ENCODE measurements at regions not wholly inside any gene's neighbourhood (a gene's known extent, or its start where the extent isn't known, plus 50 kb on each side); places are given as distances from the start of the nearest gene placed in this dataset.
"Not testable (repeated sequence)": the region's sequence is repeated elsewhere in the genome, so short reads cannot be mapped to it uniquely, and the experiment has no call there.

DNA sequence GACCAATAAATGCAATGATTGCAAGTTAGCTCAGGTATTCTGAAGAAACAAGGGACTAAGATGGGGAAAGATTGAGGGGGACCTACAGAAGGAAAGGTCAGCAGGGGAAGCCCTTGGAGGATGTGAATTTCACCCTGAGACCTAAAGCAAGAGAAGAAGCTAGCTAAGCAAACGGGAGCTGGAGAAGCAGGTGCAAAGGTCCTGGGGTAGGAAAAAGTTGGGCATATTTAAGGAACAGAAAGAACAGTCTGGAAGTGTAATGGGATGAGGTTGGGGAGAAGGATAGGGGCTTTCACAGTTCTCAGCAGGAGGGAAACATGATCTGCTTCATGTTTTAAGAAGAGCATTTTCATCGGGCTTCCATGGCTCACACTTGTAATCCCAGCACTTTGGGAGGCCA, 89.7 kb upstream of the SLC45A1 start:
- H3K4me2 ChIP-seq (ENCODE audit: low read depth, low read length), result no peak overlapping the region
- TF ChIP-seq ZMYM3 (CRISPR knock-in tag; IDR thresholded peaks at IDR 0.05), result peak; percentile 89
- no peak for TF ChIP-seq GATAD1 (CRISPR knock-in tag; IDR thresholded peaks at IDR 0.05)
- 0 out of 2 replicates have a peak, but pooled peaks have one; percentile 27 for TF ChIP-seq CHD4 (IDR thresholded peaks at IDR 0.05; ENCODE audit: borderline replicate concordance, low read length)
- H3K4me1 ChIP-seq (ENCODE audit: insufficient read depth, low read length), result peaks cover 59% of the 10 kb centered on the region
- intact Hi-C loops (cut with micrococcal nuclease; ENCODE audit: unreplicated experiment), result no loop called here
- H3K4me3 ChIP-seq (replicated peaks in 1 of 3; ENCODE audit: insufficient read depth in 1 of 3, low read depth in 2 of 3, low read length in 3 of 3), result no peak overlapping the region
- H3K9me3 ChIP-seq (ENCODE audit: low read length), result no peaks in the 10 kb centered on the region
- H3K9ac ChIP-seq (ENCODE audit: insufficient read depth, low read depth, low read length), result no peak overlapping the region
- BruUV-seq (replicated peaks), result no TSS peak
- H3K79me2 ChIP-seq (ENCODE audit: insufficient read depth, low read length), result no peaks in the 10 kb centered on the region
- FAIRE-seq, result no peak
- in situ Hi-C loops (cut with HindIII; ENCODE audit: extremely low pct_ligation_motif_present, low pct_unique_long_range_greater_than_20kb), result no loop called here
- no peaks in the 10 kb centered on the region for H3K27me3 ChIP-seq (ENCODE audit: control insufficient read depth in 1 of 2, insufficient read depth in 2 of 2, low read length in 2 of 2)
- ATAC-seq, result no peak
- DNase-seq (ENCODE audit: low spot score), result no peak
- no peak overlapping the region for H3K27ac ChIP-seq (ENCODE audit: extremely low read length, insufficient read depth, low read length)
- H4K20me1 ChIP-seq (ENCODE audit: insufficient read depth, low read length), result no peaks in the 10 kb centered on the region
- no peak overlapping the region for H2AFZ ChIP-seq (ENCODE audit: low read length)
- H3K36me3 ChIP-seq (replicated peaks in 1 of 2; ENCODE audit: control insufficient read depth in 1 of 2, insufficient read depth in 2 of 2, low read length in 2 of 2), result no peaks in the 10 kb centered on the region
- ChIA-PET POLR2A (no interaction called here), CTCF (ENCODE audit: low intra/inter-chr PET ratio, low total read pairs) (no interaction called here)
- WGBS (ENCODE audit: low lambda C conversion rate), result 96% methylated on average over 2 of the region's 2 CpGs

DNA sequence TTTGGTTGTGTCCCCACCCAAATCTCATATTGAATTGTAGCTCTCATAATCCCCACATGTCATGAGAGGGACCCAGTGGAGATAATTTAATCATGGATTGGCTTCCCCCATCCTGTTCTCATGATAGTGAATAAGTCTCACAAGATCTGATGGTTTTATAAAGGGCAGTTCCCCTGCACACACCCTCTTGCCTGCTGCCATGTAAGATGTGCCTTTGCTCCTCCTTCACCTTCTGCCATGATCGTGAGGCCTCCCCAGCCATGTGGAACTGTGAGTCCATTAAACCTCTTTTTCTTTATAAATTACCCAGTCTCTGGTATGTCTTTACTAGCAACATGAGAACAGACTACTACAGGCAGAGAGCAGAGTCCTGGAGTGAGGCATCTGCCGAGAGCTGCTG, 90.2 kb upstream of the SLC45A1 start:
- in situ Hi-C loops (cut with HindIII; ENCODE audit: extremely low pct_ligation_motif_present, low pct_unique_long_range_greater_than_20kb); H3K9ac ChIP-seq (ENCODE audit: insufficient read depth, low read depth, low read length); H3K79me2 ChIP-seq (ENCODE audit: insufficient read depth, low read length); H2AFZ ChIP-seq (ENCODE audit: low read length); BruUV-seq (replicated peaks); ATAC-seq; H3K4me3 ChIP-seq (replicated peaks in 1 of 3; ENCODE audit: insufficient read depth in 1 of 3, low read depth in 2 of 3, low read length in 3 of 3); H3K36me3 ChIP-seq (replicated peaks in 1 of 2; ENCODE audit: control insufficient read depth in 1 of 2, insufficient read depth in 2 of 2, low read length in 2 of 2); H3K27me3 ChIP-seq (ENCODE audit: control insufficient read depth in 1 of 2, insufficient read depth in 2 of 2, low read length in 2 of 2); H3K4me2 ChIP-seq (ENCODE audit: low read depth, low read length); intact Hi-C loops (cut with micrococcal nuclease; ENCODE audit: unreplicated experiment); DNase-seq (ENCODE audit: low spot score); FAIRE-seq; POLR2A ChIA-PET; H3K27ac ChIP-seq (ENCODE audit: extremely low read length, insufficient read depth, low read length); H4K20me1 ChIP-seq (ENCODE audit: insufficient read depth, low read length); H3K9me3 ChIP-seq (ENCODE audit: low read length); CTCF ChIA-PET (ENCODE audit: low intra/inter-chr PET ratio, low total read pairs): not testable (repeated sequence)
- peaks cover 56% of the 10 kb centered on the region for H3K4me1 ChIP-seq (ENCODE audit: insufficient read depth, low read length)
- TF ChIP-seq ZNF431 (CRISPR knock-in tag; IDR thresholded peaks at IDR 0.05; ENCODE audit: borderline replicate concordance, low read depth), result peak; percentile 98
- 96% methylated on average over 2 of the region's 2 CpGs for WGBS (ENCODE audit: low lambda C conversion rate)
